Stimulated activated CD4-positive, alpha-beta T cell treated with anti-CD3 and anti-CD28 coated beads, Interleukin-1b, Interleukin-23, amount 100 ng/mL, for 4 hours (primary cell): ENCODE measurements at regions not wholly inside any gene's neighbourhood (a gene's known extent, or its start where the extent isn't known, plus 50 kb on each side); places are given as distances from the start of the nearest gene placed in this dataset.
"Not testable (repeated sequence)": the region's sequence is repeated elsewhere in the genome, so short reads cannot be mapped to it uniquely, and the experiment has no call there.

Source experiments
- DNase-seq, 2 donors: peaks; one replicate each; pipeline ENCODE4 v3.0.0-alpha.2; 2020; ENCODE audit warnings: low read depth in 2 of 2

- DNase-seq, result no peak
Observed at GRCh38 chr20:57104113-57104512, 162.3 kb downstream of the BMP7 start.

GRCh38 chr20:57104651-57105204 lies 161.7 kb downstream of the BMP7 start:
- no peak for DNase-seq

- DNase-seq, result no peak
Observed at GRCh38 chr20:57106030-57106682, 160.3 kb downstream of the BMP7 start.

GRCh38 chr20:57106692-57107091 lies 159.7 kb downstream of the BMP7 start:
- no peak for DNase-seq

GRCh38 chr20:57107208-57107607 lies 159.2 kb downstream of the BMP7 start:
- DNase-seq, result no peak

GRCh38 chr20:57108218-57108617 lies 158.2 kb downstream of the BMP7 start:
- DNase-seq, result no peak

GRCh38 chr20:57108742-57109570 lies 157.5 kb downstream of the BMP7 start:
- DNase-seq, result no peak

GRCh38 chr20:57109571-57109953 lies 156.9 kb downstream of the BMP7 start:
- DNase-seq, result no peak

GRCh38 chr20:57110121-57111027 lies 156.1 kb downstream of the BMP7 start:
- not testable (repeated sequence) for DNase-seq

GRCh38 chr20:57111028-57111373 lies 155.4 kb downstream of the BMP7 start:
- no peak for DNase-seq

- no peak for DNase-seq
Observed at GRCh38 chr20:57112448-57112847, 154.0 kb downstream of the BMP7 start.

GRCh38 chr20:57114290-57115005 lies 152.0 kb downstream of the BMP7 start:
- no peak for DNase-seq

- DNase-seq, result no peak
Observed at GRCh38 chr20:57117296-57117695, 149.1 kb downstream of the BMP7 start.

GRCh38 chr20:57118107-57118769 lies 148.2 kb downstream of the BMP7 start:
- DNase-seq, result no peak
